Neural progenitor cell (in vitro differentiated cells): ENCODE measurements at regions not wholly inside any gene's neighbourhood (a gene's known extent, or its start where the extent isn't known, plus 50 kb on each side); places are given as distances from the start of the nearest gene placed in this dataset.

ENCODE experiments used
- DNase-seq: peaks from one replicate; pipeline ENCODE4 v3.0.0-alpha.2; 2016; ENCODE audit warnings: low spot score
- H2AFZ ChIP-seq: fragments of 200-600 bp; sonication (generic); replicated peaks from 2 replicates; pipeline ENCODE4 v1.6.1; 2016; ENCODE audit warnings: antibody characterized with exemption
- H3F3A ChIP-seq: fragments of 200-600 bp; sonication (generic); 2 replicates; pipeline ENCODE4 v1.6.1; 2016; ENCODE audit warnings: antibody characterized with exemption, low read depth
- H3K27ac ChIP-seq: fragments of 200-600 bp; sonication (generic); 2 replicates; pipeline ENCODE4 v1.5.1; 2016; ENCODE audit warnings: mild to moderate bottlenecking
- H3K27me3 ChIP-seq: fragments of 200-600 bp; sonication (generic); 2 replicates; pipeline ENCODE4 v1.6.1; 2016; ENCODE audit warnings: mild to moderate bottlenecking, moderate library complexity
- H3K36me3 ChIP-seq: fragments of 200-600 bp; sonication (generic); 2 replicates; pipeline ENCODE4 v1.5.1; 2016
- H3K4me1 ChIP-seq: fragments of 200-600 bp; sonication (generic); 2 replicates; pipeline ENCODE4 v1.6.1; 2016; ENCODE audit warnings: mixed run types
- H3K4me2 ChIP-seq: fragments of 200-600 bp; sonication (generic); 2 replicates; pipeline ENCODE4 v1.6.1; 2016
- H3K4me3 ChIP-seq: fragments of 200-600 bp; sonication (generic); 2 replicates; pipeline ENCODE4 v1.5.1; 2016
- H3K79me2 ChIP-seq: fragments of 200-600 bp; sonication (generic); 2 replicates; pipeline ENCODE4 v1.6.1; 2016; ENCODE audit warnings: low read depth
- H3K9ac ChIP-seq: fragments of 200-600 bp; sonication (generic); 2 replicates; pipeline ENCODE4 v1.6.1; 2016
- H3K9me3 ChIP-seq: fragments of 200-600 bp; sonication (generic); 2 replicates; pipeline ENCODE4 v1.5.1; 2016; ENCODE audit warnings: low read depth
- H4K20me1 ChIP-seq: fragments of 200-600 bp; sonication (generic); 2 replicates; pipeline ENCODE4 v1.6.1; 2016; ENCODE audit warnings: low read depth
- H3K27ac Mint-ChIP-seq: 3 replicates; pipeline ENCODE4 v1.8.0; 2021; ENCODE audit warnings: mixed read lengths
- H3K27me3 Mint-ChIP-seq: 2 replicates; pipeline ENCODE4 v1.8.0; 2022; ENCODE audit warnings: low read depth, mild to moderate bottlenecking, inconsistent platforms, moderate library complexity, mixed read lengths; ENCODE audit not compliant: insufficient read depth
- H3K36me3 Mint-ChIP-seq: 3 replicates; pipeline ENCODE4 v1.8.0; 2021; ENCODE audit warnings: mixed read lengths
- H3K4me1 Mint-ChIP-seq: 3 replicates; pipeline ENCODE4 v1.8.0; 2021; ENCODE audit warnings: mixed read lengths
- H3K4me3 Mint-ChIP-seq: 3 replicates; pipeline ENCODE4 v1.8.0; 2021; ENCODE audit warnings: mild to moderate bottlenecking, moderate library complexity, mixed read lengths
- H3K9me3 Mint-ChIP-seq: 3 replicates; pipeline ENCODE4 v1.8.0; 2020; ENCODE audit warnings: mixed read lengths
- EZH2 ChIP-seq: fragments of 200-600 bp; sonication (generic); IDR thresholded peaks from 2 replicates; pipeline ENCODE4 v1.6.1; 2017; ENCODE audit warnings: antibody characterized with exemption, mild to moderate bottlenecking, moderate library complexity
- EZH2phosphoT487 ChIP-seq: fragments of 200-600 bp; sonication (generic); IDR thresholded peaks from 2 replicates; pipeline ENCODE4 v1.6.1; 2017; ENCODE audit warnings: antibody characterized with exemption
- TF ChIP-seq, protein P1 (sequence below): fragments of 200-600 bp; sonication (generic); IDR thresholded peaks from 2 replicates; pipeline ENCODE4 v1.5.1; 2017; ENCODE audit warnings: antibody characterized with exemption, mild to moderate bottlenecking

- H3K27ac Mint-ChIP-seq = no peak overlapping the region
- Histone ChIP-seq H3K27ac (no peak overlapping the region), H3K36me3 (no peaks in the 10 kb centered on the region), H3K9ac (no peak overlapping the region), H3K9me3 (no peaks in the 10 kb centered on the region), H3K4me3 (no peak overlapping the region), H3F3A (no peaks in the 10 kb centered on the region), H2AFZ (no peak overlapping the region), H3K4me1 (no peaks in the 10 kb centered on the region), H3K4me2 (no peak overlapping the region), H4K20me1 (no peaks in the 10 kb centered on the region), H3K79me2 (no peaks in the 10 kb centered on the region), H3K27me3 (no peaks in the 10 kb centered on the region)
- no peak for DNase-seq
- no peak overlapping the region for H3K4me3 Mint-ChIP-seq
- no peaks in the 10 kb centered on the region for H3K36me3 Mint-ChIP-seq
- no peak for TF ChIP-seq EZH2phosphoT487
- no peak for TF ChIP-seq EZH2
- TF ChIP-seq, protein P1, sequence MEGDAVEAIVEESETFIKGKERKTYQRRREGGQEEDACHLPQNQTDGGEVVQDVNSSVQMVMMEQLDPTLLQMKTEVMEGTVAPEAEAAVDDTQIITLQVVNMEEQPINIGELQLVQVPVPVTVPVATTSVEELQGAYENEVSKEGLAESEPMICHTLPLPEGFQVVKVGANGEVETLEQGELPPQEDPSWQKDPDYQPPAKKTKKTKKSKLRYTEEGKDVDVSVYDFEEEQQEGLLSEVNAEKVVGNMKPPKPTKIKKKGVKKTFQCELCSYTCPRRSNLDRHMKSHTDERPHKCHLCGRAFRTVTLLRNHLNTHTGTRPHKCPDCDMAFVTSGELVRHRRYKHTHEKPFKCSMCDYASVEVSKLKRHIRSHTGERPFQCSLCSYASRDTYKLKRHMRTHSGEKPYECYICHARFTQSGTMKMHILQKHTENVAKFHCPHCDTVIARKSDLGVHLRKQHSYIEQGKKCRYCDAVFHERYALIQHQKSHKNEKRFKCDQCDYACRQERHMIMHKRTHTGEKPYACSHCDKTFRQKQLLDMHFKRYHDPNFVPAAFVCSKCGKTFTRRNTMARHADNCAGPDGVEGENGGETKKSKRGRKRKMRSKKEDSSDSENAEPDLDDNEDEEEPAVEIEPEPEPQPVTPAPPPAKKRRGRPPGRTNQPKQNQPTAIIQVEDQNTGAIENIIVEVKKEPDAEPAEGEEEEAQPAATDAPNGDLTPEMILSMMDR = no peak
- H3K9me3 Mint-ChIP-seq = peaks cover 3% of the 10 kb centered on the region
- H3K4me1 Mint-ChIP-seq = peaks cover 2% of the 10 kb centered on the region
- peaks cover 3% of the 10 kb centered on the region for H3K27me3 Mint-ChIP-seq
Observed at GRCh38 chr4:79584902-79585301, 176.9 kb upstream of the GK2 start.

DNA sequence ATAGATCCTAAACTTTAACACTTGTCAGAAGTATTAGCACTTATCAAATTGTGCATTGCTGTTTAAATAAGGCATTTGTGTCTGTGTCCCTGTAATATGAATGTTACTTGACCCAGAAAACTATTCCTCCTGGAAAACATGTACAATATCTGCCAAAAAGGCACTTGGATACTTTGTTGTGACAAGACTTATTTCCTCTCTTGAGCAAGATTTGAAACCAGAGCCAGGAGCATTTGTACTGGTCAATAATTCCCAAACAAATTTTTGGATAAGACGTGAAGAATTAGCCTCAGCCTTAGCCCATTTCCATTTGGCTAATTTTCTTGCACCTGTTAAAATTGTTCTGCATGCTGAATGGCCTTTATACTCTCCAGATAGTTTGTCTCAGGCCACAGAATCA lies 176.3 kb upstream of the GK2 start:
- Histone ChIP-seq H3K4me3 (no peak overlapping the region), H3K79me2 (no peaks in the 10 kb centered on the region), H3K4me1 (no peaks in the 10 kb centered on the region), H4K20me1 (no peaks in the 10 kb centered on the region), H3K36me3 (no peaks in the 10 kb centered on the region), H3K9ac (no peak overlapping the region), H3F3A (no peaks in the 10 kb centered on the region), H3K4me2 (no peak overlapping the region), H2AFZ (no peak overlapping the region), H3K9me3 (no peaks in the 10 kb centered on the region), H3K27ac (no peak overlapping the region), H3K27me3 (no peaks in the 10 kb centered on the region)
- TF ChIP-seq EZH2phosphoT487 (no peak), EZH2 (no peak)
- TF ChIP-seq, protein P1 = no peak
- DNase-seq = no peak
- Mint-ChIP-seq H3K36me3 (no peaks in the 10 kb centered on the region), H3K4me1 (peaks cover 2% of the 10 kb centered on the region), H3K27ac (no peak overlapping the region), H3K9me3 (peaks cover 3% of the 10 kb centered on the region), H3K4me3 (no peak overlapping the region), H3K27me3 (peaks cover 3% of the 10 kb centered on the region)

DNA sequence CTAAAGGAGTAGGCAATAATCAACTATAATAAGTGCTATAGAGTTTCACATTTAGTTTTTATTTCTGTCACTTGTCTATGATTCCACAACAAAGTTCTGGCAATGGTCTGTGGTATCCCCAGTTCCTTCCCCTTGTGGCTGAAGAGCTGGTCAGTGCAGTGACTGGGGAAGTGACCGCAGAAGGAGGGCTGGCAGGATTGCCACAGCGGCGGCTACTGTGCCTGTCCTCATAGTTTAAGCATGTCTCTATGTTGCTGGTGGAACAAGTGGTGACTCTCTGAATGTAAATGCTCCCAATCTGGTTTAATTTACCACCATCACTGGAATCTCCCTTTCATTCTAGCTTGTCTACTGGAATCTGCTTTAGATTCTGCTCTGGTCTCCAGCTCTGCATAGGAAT lies 170.6 kb upstream of the GK2 start:
- Mint-ChIP-seq H3K4me1 (no peaks in the 10 kb centered on the region), H3K27me3 (no peaks in the 10 kb centered on the region), H3K27ac (no peak overlapping the region), H3K4me3 (no peak overlapping the region), H3K36me3 (no peaks in the 10 kb centered on the region), H3K9me3 (no peaks in the 10 kb centered on the region)
- Histone ChIP-seq H3K27ac (no peak overlapping the region), H3K36me3 (no peaks in the 10 kb centered on the region), H3F3A (no peaks in the 10 kb centered on the region), H2AFZ (no peak overlapping the region), H3K9ac (no peak overlapping the region), H3K4me1 (no peaks in the 10 kb centered on the region), H3K4me3 (no peak overlapping the region), H3K4me2 (no peak overlapping the region), H3K9me3 (no peaks in the 10 kb centered on the region), H4K20me1 (no peaks in the 10 kb centered on the region), H3K27me3 (no peaks in the 10 kb centered on the region), H3K79me2 (no peaks in the 10 kb centered on the region)
- no peak for DNase-seq
- TF ChIP-seq EZH2 = no peak
- TF ChIP-seq EZH2phosphoT487 = no peak
- TF ChIP-seq, protein P1 = no peak

DNA sequence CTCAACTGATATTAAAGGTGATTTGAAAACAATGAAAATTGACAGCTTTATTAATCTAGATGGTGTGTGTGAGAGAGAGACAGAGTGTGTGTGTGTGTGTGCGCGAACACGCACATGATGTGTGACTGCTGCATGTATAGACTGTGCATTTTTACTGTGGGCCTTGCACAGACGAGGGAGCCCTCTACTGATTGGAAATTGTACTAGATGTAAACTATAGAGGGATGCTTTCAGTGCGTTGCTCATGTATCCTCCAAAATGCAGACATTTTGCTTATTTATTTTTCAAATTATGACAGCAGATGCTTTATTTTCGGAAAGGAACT lies 168.4 kb upstream of the GK2 start:
- no peak overlapping the region for H3K27ac ChIP-seq
- peak; percentile 56 for DNase-seq
- H3K79me2 ChIP-seq = no peaks in the 10 kb centered on the region
- H3K27me3 ChIP-seq = no peaks in the 10 kb centered on the region
- no peak for TF ChIP-seq EZH2phosphoT487
- TF ChIP-seq, protein P1 = peak; percentile 67
- Mint-ChIP-seq H3K9me3 (no peaks in the 10 kb centered on the region), H3K27ac (no peak overlapping the region), H3K4me1 (no peaks in the 10 kb centered on the region), H3K27me3 (peaks cover 4% of the 10 kb centered on the region), H3K4me3 (no peak overlapping the region), H3K36me3 (no peaks in the 10 kb centered on the region)
- H3K36me3 ChIP-seq = no peaks in the 10 kb centered on the region
- no peak overlapping the region for H3K4me2 ChIP-seq
- no peak overlapping the region for H3K9ac ChIP-seq
- no peak overlapping the region for H2AFZ ChIP-seq
- no peak overlapping the region for H3K4me3 ChIP-seq
- no peaks in the 10 kb centered on the region for H3F3A ChIP-seq
- no peaks in the 10 kb centered on the region for H4K20me1 ChIP-seq
- no peaks in the 10 kb centered on the region for H3K9me3 ChIP-seq
- no peaks in the 10 kb centered on the region for H3K4me1 ChIP-seq
